DND-41 (cell line): ENCODE measurements at regions not wholly inside any gene's neighbourhood (a gene's known extent, or its start where the extent isn't known, plus 50 kb on each side); places are given as distances from the start of the nearest gene placed in this dataset.

Source experiments
- ATAC-seq: fragments of 200-7000 bp; cut with Tn5 transposase; 3 replicates; pipeline ENCODE4 v1.9.1; 2021; ENCODE audit warnings: low read depth; ENCODE audit not compliant: insufficient read depth
- DNase-seq: peaks from one replicate; pipeline ENCODE4 v3.0.0-alpha.2; 2020
- H2AFZ ChIP-seq: 2 replicates; pipeline ENCODE4 v1.6.0; 2012; ENCODE audit warnings: low read depth, low read length
- H3K27ac ChIP-seq: 2 replicates; pipeline ENCODE4 v1.5.1; 2012; ENCODE audit warnings: low read length, inconsistent platforms
- H3K27me3 ChIP-seq: fragments of 200-600 bp; sonication (generic); 2 replicates; pipeline ENCODE4 v1.6.0; 2012; ENCODE audit warnings: low read length, mild to moderate bottlenecking, inconsistent platforms; ENCODE audit not compliant: insufficient read depth, poor library complexity
- H3K36me3 ChIP-seq: 2 replicates; pipeline ENCODE4 v1.5.1; 2012; ENCODE audit warnings: low read length, inconsistent platforms; ENCODE audit not compliant: insufficient read depth
- H3K4me1 ChIP-seq: 2 replicates; pipeline ENCODE4 v1.5.1; 2012; ENCODE audit warnings: mild to moderate bottlenecking, low read length; ENCODE audit not compliant: insufficient read depth
- H3K4me2 ChIP-seq: 2 replicates; pipeline ENCODE4 v1.6.0; 2012; ENCODE audit warnings: mild to moderate bottlenecking, moderate library complexity, low read length, inconsistent platforms; ENCODE audit not compliant: insufficient read depth
- H3K4me3 ChIP-seq, 2 experiments: fragments of 200-600 bp in 1 of 2; shearing (Covaris generic) in 1 of 2; 2 replicates each; pipeline ENCODE4 v1.5.1; 2012 to 2016; ENCODE audit warnings: inconsistent platforms in 2 of 2, low read length in 2 of 2, mild to moderate bottlenecking in 2 of 2, low read depth in 1 of 2, moderate library complexity in 1 of 2
- H3K79me2 ChIP-seq: 2 replicates; pipeline ENCODE4 v1.6.0; 2012; ENCODE audit warnings: low read length, inconsistent platforms; ENCODE audit not compliant: insufficient read depth
- H3K9ac ChIP-seq: 2 replicates; pipeline ENCODE4 v1.6.0; 2012; ENCODE audit warnings: low read depth, mild to moderate bottlenecking, inconsistent platforms, low read length, moderate library complexity
- H3K9me3 ChIP-seq: 2 replicates; pipeline ENCODE4 v1.5.1; 2012; ENCODE audit warnings: low read length, moderate library complexity, mild to moderate bottlenecking, inconsistent platforms; ENCODE audit not compliant: insufficient read depth, severe bottlenecking
- H4K20me1 ChIP-seq: 2 replicates; pipeline ENCODE4 v1.6.0; 2012; ENCODE audit warnings: low read length; ENCODE audit not compliant: insufficient read depth
- CTCF ChIP-seq: IDR thresholded peaks from 2 replicates; pipeline ENCODE4 v1.5.1; 2012; ENCODE audit warnings: borderline replicate concordance, low read length, moderate library complexity, mild to moderate bottlenecking; ENCODE audit not compliant: poor library complexity, severe bottlenecking; ENCODE audit errors: extremely low read depth
- EZH2 ChIP-seq: IDR thresholded peaks from 3 replicates; pipeline ENCODE4 v1.6.1; 2012; ENCODE audit warnings: borderline replicate concordance, low read depth, mild to moderate bottlenecking, moderate library complexity, low read length, inconsistent platforms; ENCODE audit not compliant: severe bottlenecking

- ATAC-seq, result no peak
- no peak overlapping the region for H3K9ac ChIP-seq
Observed at GRCh38 chr9:90325913-90326653, 316.5 kb downstream of the DIRAS2 start.

DNA sequence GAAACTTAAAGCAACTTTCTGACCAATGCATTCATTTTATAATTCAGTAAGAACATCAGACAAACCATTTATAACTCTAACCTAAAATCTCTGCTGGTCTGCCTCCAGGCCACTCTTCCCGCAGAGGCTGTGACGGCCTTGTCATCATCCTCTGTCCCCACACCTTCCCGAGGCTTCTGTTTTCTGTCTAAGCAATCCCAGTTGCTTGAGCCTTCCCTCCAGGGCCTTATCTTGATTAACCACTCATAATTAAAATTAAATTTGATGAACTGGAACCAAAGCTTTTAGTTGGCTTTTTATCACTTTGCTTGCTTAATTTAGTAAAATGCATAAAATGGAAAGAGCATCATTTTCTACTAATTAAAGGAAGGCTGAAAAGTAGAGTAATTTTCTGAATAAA lies 312.4 kb downstream of the DIRAS2 start:
- Histone ChIP-seq H4K20me1 (no peaks in the 10 kb centered on the region), H3K27ac (no peak overlapping the region), H3K27me3 (no peaks in the 10 kb centered on the region), H3K36me3 (no peaks in the 10 kb centered on the region), H3K4me2 (no peak overlapping the region), H3K9me3 (no peaks in the 10 kb centered on the region), H2AFZ (no peak overlapping the region), H3K79me2 (no peaks in the 10 kb centered on the region), H3K9ac (no peak overlapping the region), H3K4me1 (no peaks in the 10 kb centered on the region), H3K4me3 (no peak overlapping the region)
- no peak for ATAC-seq
- DNase-seq, result no peak
- no peak for TF ChIP-seq EZH2

More at GRCh38 chr9:90325913-90326653, 316.5 kb downstream of the DIRAS2 start:
- no peak for TF ChIP-seq EZH2
- no peak for TF ChIP-seq CTCF
- no peaks in the 10 kb centered on the region for H4K20me1 ChIP-seq
- H3K27me3 ChIP-seq, result no peaks in the 10 kb centered on the region
- H3K4me3 ChIP-seq, result no peak overlapping the region
- no peak overlapping the region for H3K27ac ChIP-seq
- no peak overlapping the region for H2AFZ ChIP-seq
- no peaks in the 10 kb centered on the region for H3K79me2 ChIP-seq
- H3K4me2 ChIP-seq, result no peak overlapping the region
- no peaks in the 10 kb centered on the region for H3K4me1 ChIP-seq
- no peaks in the 10 kb centered on the region for H3K36me3 ChIP-seq
- DNase-seq, result no peak
- H3K9me3 ChIP-seq, result no peaks in the 10 kb centered on the region

DNA sequence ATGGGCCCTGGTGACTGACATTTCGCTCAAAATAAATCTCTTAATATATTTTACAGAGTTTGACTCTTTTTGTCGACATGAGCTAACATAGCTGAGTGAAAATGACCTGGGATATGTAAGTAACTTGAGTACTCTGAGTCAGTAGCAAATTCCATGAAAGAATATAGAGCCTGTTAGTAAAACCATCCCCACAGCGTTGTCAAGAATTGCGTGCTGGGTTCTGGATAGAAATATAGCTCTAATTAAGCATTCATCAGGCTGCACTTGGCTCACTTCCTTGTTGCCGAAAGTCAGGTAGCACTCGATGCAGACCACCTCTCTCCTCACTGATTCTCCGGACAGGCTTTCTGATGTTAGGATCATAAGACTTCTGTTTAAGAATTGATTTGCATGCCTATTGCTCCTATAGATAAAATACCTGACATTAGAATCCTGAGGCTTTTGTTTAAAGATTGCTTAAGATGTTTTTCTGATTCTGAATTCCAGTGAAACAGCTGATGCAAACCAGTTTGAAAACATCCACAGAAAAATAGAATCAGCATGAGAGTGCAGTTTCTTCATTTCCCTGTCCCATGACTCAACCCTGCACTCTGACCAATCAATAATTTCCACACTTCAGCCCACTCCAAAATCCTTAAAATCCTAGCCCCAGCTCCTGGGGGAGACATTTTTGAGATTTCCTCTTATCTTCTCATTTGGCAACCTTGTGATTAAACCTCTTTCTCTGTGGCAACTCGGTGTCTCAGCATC lies 310.6 kb downstream of the DIRAS2 start:
- TF ChIP-seq EZH2 (no peak), CTCF (no peak)
- H3K9ac ChIP-seq, result no peak overlapping the region
- no peak overlapping the region for H3K4me3 ChIP-seq
- DNase-seq (no peak), ATAC-seq (no peak)
- H3K4me1 ChIP-seq, result no peaks in the 10 kb centered on the region
- H3K9me3 ChIP-seq, result no peaks in the 10 kb centered on the region
- H4K20me1 ChIP-seq, result no peaks in the 10 kb centered on the region
- H3K36me3 ChIP-seq, result no peaks in the 10 kb centered on the region
- no peaks in the 10 kb centered on the region for H3K27me3 ChIP-seq
- no peak overlapping the region for H3K4me2 ChIP-seq
- no peaks in the 10 kb centered on the region for H3K79me2 ChIP-seq
- no peak overlapping the region for H2AFZ ChIP-seq
- H3K27ac ChIP-seq, result no peak overlapping the region

GRCh38 chr9:90333226-90333625 lies 309.4 kb downstream of the DIRAS2 start:
- Histone ChIP-seq H3K27me3 (no peaks in the 10 kb centered on the region), H2AFZ (no peak overlapping the region), H3K4me2 (no peak overlapping the region), H3K9ac (no peak overlapping the region), H3K4me3 (no peak overlapping the region), H3K36me3 (no peaks in the 10 kb centered on the region), H3K27ac (no peak overlapping the region), H3K79me2 (no peaks in the 10 kb centered on the region), H4K20me1 (no peaks in the 10 kb centered on the region), H3K4me1 (no peaks in the 10 kb centered on the region), H3K9me3 (no peaks in the 10 kb centered on the region)
- ATAC-seq (no peak), DNase-seq (no peak)
- TF ChIP-seq EZH2, result no peak
- no peak for TF ChIP-seq CTCF
